ENCODE measurements at regions not wholly inside any gene's neighbourhood (a gene's known extent, or its start where the extent isn't known, plus 50 kb on each side); places are given as distances from the start of the nearest gene placed in this dataset.

DNA sequence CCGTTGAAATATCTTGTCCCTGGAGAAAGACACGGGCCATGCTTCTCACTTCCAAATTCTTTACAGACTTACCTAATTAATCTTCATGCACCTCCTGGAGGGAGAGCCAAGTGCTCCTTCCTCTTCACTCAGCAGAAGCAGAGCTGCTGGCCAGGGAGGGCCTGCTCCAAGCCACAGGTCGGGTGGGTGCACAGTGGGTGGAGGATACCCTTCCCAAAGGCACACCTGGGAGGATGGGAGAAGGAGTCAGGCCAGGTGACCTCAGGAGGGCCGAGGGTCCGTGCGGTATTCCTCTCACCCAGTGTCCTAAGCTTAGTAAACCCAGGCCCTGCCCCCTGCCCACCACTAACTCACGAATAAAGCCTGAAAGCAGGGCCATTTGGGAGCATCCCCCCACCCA lies 171.3 kb upstream of the RPL38 start:
- no peaks in the 10 kb centered on the region for H3K36me3 Mint-ChIP-seq
- POLR2A ChIA-PET = no interaction called here
- no peak overlapping the region; the same call in 1 of the 2 replicates for H3K27ac Mint-ChIP-seq
- ATAC-seq (peak; percentile 53), DNase-seq (ENCODE audit: low spot score) (no peak)
- CTCF ChIA-PET = interaction anchor here (1.1 to 1.8 kb wide), 4 partner anchors 10 to 167 kb away, joined by 3 to 4 read pairs (median 3); no protein-coding TSS in a partner anchor
- peaks cover 17% of the 10 kb centered on the region for H3K4me1 Mint-ChIP-seq
- TF ChIP-seq, protein P1, sequence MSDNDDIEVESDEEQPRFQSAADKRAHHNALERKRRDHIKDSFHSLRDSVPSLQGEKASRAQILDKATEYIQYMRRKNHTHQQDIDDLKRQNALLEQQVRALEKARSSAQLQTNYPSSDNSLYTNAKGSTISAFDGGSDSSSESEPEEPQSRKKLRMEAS (CRISPR knock-in tag; IDR thresholded peaks at IDR 0.05) = no peak
- TF ChIP-seq, protein P2, sequence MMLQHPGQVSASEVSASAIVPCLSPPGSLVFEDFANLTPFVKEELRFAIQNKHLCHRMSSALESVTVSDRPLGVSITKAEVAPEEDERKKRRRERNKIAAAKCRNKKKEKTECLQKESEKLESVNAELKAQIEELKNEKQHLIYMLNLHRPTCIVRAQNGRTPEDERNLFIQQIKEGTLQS (CRISPR knock-in tag; conservative IDR thresholded peaks at IDR 0.05) = no peak
- no peak for TF ChIP-seq ZNF317 (CRISPR knock-in tag; IDR thresholded peaks at IDR 0.05; ENCODE audit: borderline replicate concordance, low read depth)
- no peak for TF ChIP-seq ZNF121 (CRISPR knock-in tag; IDR thresholded peaks at IDR 0.05)
- TF ChIP-seq, protein P3, sequence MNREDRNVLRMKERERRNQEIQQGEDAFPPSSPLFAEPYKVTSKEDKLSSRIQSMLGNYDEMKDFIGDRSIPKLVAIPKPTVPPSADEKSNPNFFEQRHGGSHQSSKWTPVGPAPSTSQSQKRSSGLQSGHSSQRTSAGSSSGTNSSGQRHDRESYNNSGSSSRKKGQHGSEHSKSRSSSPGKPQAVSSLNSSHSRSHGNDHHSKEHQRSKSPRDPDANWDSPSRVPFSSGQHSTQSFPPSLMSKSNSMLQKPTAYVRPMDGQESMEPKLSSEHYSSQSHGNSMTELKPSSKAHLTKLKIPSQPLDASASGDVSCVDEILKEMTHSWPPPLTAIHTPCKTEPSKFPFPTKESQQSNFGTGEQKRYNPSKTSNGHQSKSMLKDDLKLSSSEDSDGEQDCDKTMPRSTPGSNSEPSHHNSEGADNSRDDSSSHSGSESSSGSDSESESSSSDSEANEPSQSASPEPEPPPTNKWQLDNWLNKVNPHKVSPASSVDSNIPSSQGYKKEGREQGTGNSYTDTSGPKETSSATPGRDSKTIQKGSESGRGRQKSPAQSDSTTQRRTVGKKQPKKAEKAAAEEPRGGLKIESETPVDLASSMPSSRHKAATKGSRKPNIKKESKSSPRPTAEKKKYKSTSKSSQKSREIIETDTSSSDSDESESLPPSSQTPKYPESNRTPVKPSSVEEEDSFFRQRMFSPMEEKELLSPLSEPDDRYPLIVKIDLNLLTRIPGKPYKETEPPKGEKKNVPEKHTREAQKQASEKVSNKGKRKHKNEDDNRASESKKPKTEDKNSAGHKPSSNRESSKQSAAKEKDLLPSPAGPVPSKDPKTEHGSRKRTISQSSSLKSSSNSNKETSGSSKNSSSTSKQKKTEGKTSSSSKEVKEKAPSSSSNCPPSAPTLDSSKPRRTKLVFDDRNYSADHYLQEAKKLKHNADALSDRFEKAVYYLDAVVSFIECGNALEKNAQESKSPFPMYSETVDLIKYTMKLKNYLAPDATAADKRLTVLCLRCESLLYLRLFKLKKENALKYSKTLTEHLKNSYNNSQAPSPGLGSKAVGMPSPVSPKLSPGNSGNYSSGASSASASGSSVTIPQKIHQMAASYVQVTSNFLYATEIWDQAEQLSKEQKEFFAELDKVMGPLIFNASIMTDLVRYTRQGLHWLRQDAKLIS (CRISPR knock-in tag; IDR thresholded peaks at IDR 0.05; ENCODE audit: borderline replicate concordance) = no peak
- no peak for TF ChIP-seq JAZF1 (CRISPR knock-in tag; IDR thresholded peaks at IDR 0.05)
- TF ChIP-seq, protein P4, sequence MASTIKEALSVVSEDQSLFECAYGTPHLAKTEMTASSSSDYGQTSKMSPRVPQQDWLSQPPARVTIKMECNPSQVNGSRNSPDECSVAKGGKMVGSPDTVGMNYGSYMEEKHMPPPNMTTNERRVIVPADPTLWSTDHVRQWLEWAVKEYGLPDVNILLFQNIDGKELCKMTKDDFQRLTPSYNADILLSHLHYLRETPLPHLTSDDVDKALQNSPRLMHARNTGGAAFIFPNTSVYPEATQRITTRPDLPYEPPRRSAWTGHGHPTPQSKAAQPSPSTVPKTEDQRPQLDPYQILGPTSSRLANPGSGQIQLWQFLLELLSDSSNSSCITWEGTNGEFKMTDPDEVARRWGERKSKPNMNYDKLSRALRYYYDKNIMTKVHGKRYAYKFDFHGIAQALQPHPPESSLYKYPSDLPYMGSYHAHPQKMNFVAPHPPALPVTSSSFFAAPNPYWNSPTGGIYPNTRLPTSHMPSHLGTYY (CRISPR knock-in tag; IDR thresholded peaks at IDR 0.05) = no peak
- TF ChIP-seq SP1 (CRISPR knock-in tag; conservative IDR thresholded peaks at IDR 0.05) = no peak
- no peak for TF ChIP-seq ZNF416 (CRISPR knock-in tag; IDR thresholded peaks at IDR 0.05)
- TF ChIP-seq ZNF263 (CRISPR knock-in tag; IDR thresholded peaks at IDR 0.05; ENCODE audit: low read depth) = no peak
- no peak for TF ChIP-seq MXD4 (CRISPR knock-in tag; IDR thresholded peaks at IDR 0.05; ENCODE audit: borderline replicate concordance)
- TF ChIP-seq, protein P5, sequence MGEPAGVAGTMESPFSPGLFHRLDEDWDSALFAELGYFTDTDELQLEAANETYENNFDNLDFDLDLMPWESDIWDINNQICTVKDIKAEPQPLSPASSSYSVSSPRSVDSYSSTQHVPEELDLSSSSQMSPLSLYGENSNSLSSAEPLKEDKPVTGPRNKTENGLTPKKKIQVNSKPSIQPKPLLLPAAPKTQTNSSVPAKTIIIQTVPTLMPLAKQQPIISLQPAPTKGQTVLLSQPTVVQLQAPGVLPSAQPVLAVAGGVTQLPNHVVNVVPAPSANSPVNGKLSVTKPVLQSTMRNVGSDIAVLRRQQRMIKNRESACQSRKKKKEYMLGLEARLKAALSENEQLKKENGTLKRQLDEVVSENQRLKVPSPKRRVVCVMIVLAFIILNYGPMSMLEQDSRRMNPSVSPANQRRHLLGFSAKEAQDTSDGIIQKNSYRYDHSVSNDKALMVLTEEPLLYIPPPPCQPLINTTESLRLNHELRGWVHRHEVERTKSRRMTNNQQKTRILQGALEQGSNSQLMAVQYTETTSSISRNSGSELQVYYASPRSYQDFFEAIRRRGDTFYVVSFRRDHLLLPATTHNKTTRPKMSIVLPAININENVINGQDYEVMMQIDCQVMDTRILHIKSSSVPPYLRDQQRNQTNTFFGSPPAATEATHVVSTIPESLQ (CRISPR knock-in tag; IDR thresholded peaks at IDR 0.05) = no peak
- no peak for TF ChIP-seq ESRRA (CRISPR knock-in tag; IDR thresholded peaks at IDR 0.05; ENCODE audit: borderline replicate concordance)
- TF ChIP-seq ZNF138 (CRISPR knock-in tag; conservative IDR thresholded peaks at IDR 0.05) = no peak
- TF ChIP-seq ZNF232 (CRISPR knock-in tag; IDR thresholded peaks at IDR 0.05) = no peak
- TF ChIP-seq, protein P6, sequence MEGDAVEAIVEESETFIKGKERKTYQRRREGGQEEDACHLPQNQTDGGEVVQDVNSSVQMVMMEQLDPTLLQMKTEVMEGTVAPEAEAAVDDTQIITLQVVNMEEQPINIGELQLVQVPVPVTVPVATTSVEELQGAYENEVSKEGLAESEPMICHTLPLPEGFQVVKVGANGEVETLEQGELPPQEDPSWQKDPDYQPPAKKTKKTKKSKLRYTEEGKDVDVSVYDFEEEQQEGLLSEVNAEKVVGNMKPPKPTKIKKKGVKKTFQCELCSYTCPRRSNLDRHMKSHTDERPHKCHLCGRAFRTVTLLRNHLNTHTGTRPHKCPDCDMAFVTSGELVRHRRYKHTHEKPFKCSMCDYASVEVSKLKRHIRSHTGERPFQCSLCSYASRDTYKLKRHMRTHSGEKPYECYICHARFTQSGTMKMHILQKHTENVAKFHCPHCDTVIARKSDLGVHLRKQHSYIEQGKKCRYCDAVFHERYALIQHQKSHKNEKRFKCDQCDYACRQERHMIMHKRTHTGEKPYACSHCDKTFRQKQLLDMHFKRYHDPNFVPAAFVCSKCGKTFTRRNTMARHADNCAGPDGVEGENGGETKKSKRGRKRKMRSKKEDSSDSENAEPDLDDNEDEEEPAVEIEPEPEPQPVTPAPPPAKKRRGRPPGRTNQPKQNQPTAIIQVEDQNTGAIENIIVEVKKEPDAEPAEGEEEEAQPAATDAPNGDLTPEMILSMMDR (IDR thresholded peaks at IDR 0.05) = no peak
- no peak for TF ChIP-seq FOXP1 (CRISPR knock-in tag; IDR thresholded peaks at IDR 0.05; ENCODE audit: borderline replicate concordance)
- TF ChIP-seq TEAD4 (CRISPR knock-in tag; IDR thresholded peaks at IDR 0.05) = no peak
- H3K4me3 Mint-ChIP-seq = no peak overlapping the region
- no peaks in the 10 kb centered on the region for H3K9me3 Mint-ChIP-seq
- no peaks in the 10 kb centered on the region for H3K27me3 Mint-ChIP-seq (ENCODE audit: low read depth)
